ENCODE measurements at regions not wholly inside any gene's neighbourhood (a gene's known extent, or its start where the extent isn't known, plus 50 kb on each side); places are given as distances from the start of the nearest gene placed in this dataset.

DNA sequence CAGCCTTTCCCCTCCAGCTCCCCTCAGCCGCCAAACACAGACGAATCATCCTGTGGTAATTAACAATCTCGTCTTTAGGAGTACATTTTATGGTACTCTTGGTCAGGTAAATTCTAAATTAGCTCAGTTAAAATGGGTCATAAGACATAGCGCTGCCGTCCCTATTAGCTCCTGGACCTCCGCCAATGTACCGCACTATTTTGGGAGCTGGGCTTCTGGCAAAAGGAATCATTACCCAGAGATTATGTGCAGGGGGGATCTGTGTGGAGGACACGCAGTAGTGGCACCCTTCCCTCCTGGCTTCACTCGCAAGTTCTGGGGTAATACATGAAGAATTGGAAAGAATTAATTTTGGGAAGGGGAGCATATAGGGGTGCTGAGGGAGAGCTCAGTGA, 68.6 kb upstream of the ONECUT1 start:
- TF ChIP-seq, protein P1, sequence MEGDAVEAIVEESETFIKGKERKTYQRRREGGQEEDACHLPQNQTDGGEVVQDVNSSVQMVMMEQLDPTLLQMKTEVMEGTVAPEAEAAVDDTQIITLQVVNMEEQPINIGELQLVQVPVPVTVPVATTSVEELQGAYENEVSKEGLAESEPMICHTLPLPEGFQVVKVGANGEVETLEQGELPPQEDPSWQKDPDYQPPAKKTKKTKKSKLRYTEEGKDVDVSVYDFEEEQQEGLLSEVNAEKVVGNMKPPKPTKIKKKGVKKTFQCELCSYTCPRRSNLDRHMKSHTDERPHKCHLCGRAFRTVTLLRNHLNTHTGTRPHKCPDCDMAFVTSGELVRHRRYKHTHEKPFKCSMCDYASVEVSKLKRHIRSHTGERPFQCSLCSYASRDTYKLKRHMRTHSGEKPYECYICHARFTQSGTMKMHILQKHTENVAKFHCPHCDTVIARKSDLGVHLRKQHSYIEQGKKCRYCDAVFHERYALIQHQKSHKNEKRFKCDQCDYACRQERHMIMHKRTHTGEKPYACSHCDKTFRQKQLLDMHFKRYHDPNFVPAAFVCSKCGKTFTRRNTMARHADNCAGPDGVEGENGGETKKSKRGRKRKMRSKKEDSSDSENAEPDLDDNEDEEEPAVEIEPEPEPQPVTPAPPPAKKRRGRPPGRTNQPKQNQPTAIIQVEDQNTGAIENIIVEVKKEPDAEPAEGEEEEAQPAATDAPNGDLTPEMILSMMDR (IDR thresholded peaks at IDR 0.05; ENCODE audit: low read depth, low read length): no peak
- no peak for TF ChIP-seq EZH2phosphoT487 (IDR thresholded peaks at IDR 0.05; ENCODE audit: low read depth)
